Astrocyte of the spinal cord (primary cell): ENCODE measurements at regions not wholly inside any gene's neighbourhood (a gene's known extent, or its start where the extent isn't known, plus 50 kb on each side); places are given as distances from the start of the nearest gene placed in this dataset.

Experiments used
- DNase-seq: peaks from one replicate; pipeline ENCODE4 v3.0.0; 2011; ENCODE audit warnings: low read depth, low spot score
- H3K4me3 ChIP-seq: 2 replicates; pipeline ENCODE4 v1.5.1; 2011; ENCODE audit warnings: low read depth, mild to moderate bottlenecking, low read length, moderate library complexity
- CTCF ChIP-seq: IDR thresholded peaks from 2 replicates; pipeline ENCODE4 v1.5.1; 2012; ENCODE audit warnings: low read depth, mild to moderate bottlenecking, low read length, inconsistent platforms
- in situ Hi-C: cut with HindIII; loops from 2 replicates; pipeline ENCODE4 v1.10.0; 2017; ENCODE audit warnings: low sequenced_read_pairs

GRCh38 chr3:40843208-40843624, 318.5 kb downstream of the ZNF621 start:
- in situ Hi-C loops: no loop called here
- DNase-seq: no peak
- TF ChIP-seq CTCF: no peak
- H3K4me3 ChIP-seq: no peak overlapping the region

DNA sequence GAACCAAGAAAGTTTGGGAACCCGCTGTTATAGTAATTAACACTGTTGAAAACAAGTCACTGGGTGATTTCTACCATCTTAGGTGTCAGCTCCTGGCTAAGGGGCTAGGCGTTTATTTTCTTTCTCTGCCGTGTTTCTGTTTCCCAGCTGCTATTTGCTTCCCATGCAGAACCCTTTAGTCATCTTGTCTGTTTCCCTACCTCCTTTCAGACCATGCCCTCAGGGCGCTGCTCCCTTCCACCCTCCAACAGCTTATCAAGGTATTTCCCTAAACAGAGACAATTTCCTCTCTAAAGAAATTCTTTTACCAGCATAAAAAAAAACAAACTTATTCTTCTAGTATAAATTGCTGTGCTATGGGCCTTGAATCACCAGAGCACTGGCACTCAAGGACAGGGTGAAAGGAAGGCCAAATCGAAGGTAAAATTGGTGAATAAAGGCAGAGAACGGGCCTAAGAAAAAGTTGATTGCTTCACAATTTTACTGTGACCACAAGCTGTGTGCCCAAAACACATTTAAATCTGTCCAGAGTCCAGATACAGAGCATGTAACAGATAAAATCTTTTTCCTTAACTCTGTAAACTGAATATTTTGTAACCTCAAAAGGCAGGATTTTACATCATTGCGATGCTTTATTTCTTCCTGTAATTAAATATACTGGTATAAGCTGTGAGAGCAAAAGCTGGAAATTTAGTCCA, 319.2 kb downstream of the ZNF621 start:
- TF ChIP-seq CTCF: no peak
- no peak for DNase-seq
- no peak overlapping the region for H3K4me3 ChIP-seq
- in situ Hi-C loops: no loop called here

- H3K4me3 ChIP-seq: no peak overlapping the region
- no peak for TF ChIP-seq CTCF
- no peak for DNase-seq
- in situ Hi-C loops: no loop called here
These were observed 320.1 kb downstream of the ZNF621 start for GRCh38 chr3:40844896-40845295.

DNA sequence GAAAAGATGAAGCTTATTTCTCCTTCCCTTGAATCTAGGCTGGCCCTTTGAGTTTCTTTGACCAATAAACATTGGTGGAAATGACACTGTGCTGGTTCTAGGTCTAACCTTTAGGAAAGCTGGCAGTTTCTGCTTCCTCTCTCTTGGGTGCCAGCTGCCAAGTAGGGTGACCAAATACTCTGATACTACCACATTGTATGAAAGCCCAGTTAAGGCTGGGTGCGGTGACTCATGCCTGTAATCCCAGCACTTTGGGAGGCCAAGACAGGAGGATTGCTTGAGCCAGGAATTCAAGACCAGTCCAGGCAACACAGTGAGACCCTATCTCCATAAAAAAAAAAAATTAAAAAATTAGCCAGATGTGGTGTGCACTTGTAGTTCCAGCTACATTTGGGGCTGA, 320.7 kb downstream of the ZNF621 start:
- no peak for DNase-seq
- in situ Hi-C loops: no loop called here
- H3K4me3 ChIP-seq: no peak overlapping the region
- no peak for TF ChIP-seq CTCF

DNA sequence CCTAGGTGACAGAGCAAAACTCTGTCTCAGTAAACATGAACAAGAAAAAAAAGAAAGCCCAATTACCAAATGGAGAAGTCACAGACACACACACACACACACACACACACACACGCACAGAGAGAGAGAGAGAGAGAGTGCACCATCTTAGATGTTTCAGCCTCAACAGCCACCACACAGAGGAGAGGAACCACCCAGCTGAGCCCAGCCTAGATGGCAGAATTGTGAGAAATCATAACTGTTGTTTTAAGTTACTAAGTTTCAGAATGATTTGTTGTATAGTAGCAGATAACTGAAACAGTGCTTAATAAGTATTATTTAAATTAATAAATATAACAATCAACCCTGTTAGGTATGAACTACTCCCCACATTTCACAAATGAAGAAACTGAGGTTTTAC, 321.2 kb downstream of the ZNF621 start:
- TF ChIP-seq CTCF: no peak
- H3K4me3 ChIP-seq: no peak overlapping the region
- no peak for DNase-seq
- in situ Hi-C loops: no loop called here

DNA sequence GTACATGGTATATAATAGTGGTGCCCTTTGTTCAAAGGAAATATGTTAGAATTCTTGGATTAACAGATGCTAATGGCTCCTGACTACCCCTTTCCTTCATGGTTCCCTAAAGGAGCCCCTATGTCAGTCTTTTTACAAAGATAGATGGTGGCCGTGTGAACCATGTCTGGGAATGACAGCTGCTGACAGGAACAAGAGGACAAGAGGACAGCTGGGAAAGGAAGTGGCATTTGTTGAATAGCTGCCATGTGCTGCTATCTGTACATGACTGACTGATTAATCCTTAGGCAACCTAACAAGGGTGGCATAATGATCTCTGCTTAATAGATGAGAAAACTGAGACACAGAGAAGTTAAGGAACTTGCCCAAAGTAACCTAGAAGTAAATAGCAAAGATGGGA, 321.7 kb downstream of the ZNF621 start:
- TF ChIP-seq CTCF: no peak
- in situ Hi-C loops: no loop called here
- H3K4me3 ChIP-seq: no peak overlapping the region
- no peak for DNase-seq
